Pancreas (tissue), 10 donors: ENCODE measurements at regions not wholly inside any gene's neighbourhood (a gene's known extent, or its start where the extent isn't known, plus 50 kb on each side); places are given as distances from the start of the nearest gene placed in this dataset.
"Not testable (repeated sequence)": the region's sequence is repeated elsewhere in the genome, so short reads cannot be mapped to it uniquely, and the experiment has no call there.

Experiments
- ATAC-seq, 4 donors: fragments of 200-7000 bp; cut with Tn5 transposase; one replicate each; pipeline versions ENCODE4 v1.8.0 to v1.9.1; 2020; ENCODE audit warnings: mild to moderate bottlenecking in 4 of 4, moderate library complexity in 4 of 4
- DNase-seq, 6 donors: peaks; one replicate each; pipeline ENCODE4 v3.0.0-alpha.2; 2020
- FAIRE-seq: peaks from 2 replicates; lab custom pipeline; 2012; peaks lifted over from hg19 to GRCh38; lab: Jason Lieb, UNC
- H3K27ac ChIP-seq, 4 donors: fragments of 200-600 bp; sonication (generic); 1 replicate in 3 of 4; 2 replicates in 1 of 4; pipeline versions ENCODE4 v1.5.0 to v1.8.0; 2020
- H3K27me3 ChIP-seq, 4 donors: fragments of 200-600 bp; one replicate each; pipeline ENCODE4 v1.8.0; 2021
- H3K36me3 ChIP-seq, 3 donors: fragments of 200-600 bp; sonication (generic) in 1 of 3; one replicate each; pipeline versions ENCODE4 v1.5.0 to v1.8.0; 2020 to 2021
- H3K4me1 ChIP-seq, 3 donors: fragments of 200-600 bp; one replicate each; pipeline ENCODE4 v1.8.0; 2021
- H3K4me3 ChIP-seq, 4 donors: fragments of 200-600 bp; sonication (generic) in 2 of 4; one replicate each; pipeline versions ENCODE4 v1.5.0 to v1.8.0; 2020 to 2021
- H3K9me3 ChIP-seq, 4 donors: fragments of 200-600 bp; one replicate each; pipeline ENCODE4 v1.8.0; 2021
- CTCF ChIP-seq, 4 donors: fragments of 200-600 bp; sonication (generic) in 3 of 4; IDR thresholded peaks; one replicate each; pipeline versions ENCODE4 v1.5.0 to v1.8.0; 2021; ENCODE audit warnings: antibody characterized with exemption in 4 of 4
- WGBS, 2 donors: extraction: QIAGEN DNeasy Blood & Tissue Kit; methylation state at CpG; one replicate each; pipeline ENCODE4 v1.1.7; 2013; 5-methylcytosine and 5-hydroxymethylcytosine counted together
- intact Hi-C, 3 donors: fragments of 100-400 bp; cut with DNase I; formaldehyde crosslinking; loops; one replicate each; pipeline versions ENCODE4 v1.11.1 to v1.14.2; 2022
- donor health status: healthy with polysubstance abuse.
- donor health status: DM: no; HTN: no; CAD: no; lungs with moderate emphysema.
- donor health status: DM: no; HTN: no; CAD: no.
- donor health status: control.
- donor health status: control.
- donor health status: Bipolar disorder and iron deficiency.
- donor health status: DM: yes; HTN: yes; CAD: no.
- donor health status: DM: no; HTN: no; CAD: no.
- donor health status: DM: no; HTN: no; CAD: no.
- donor health status: DM: yes; HTN: yes; CAD: no.

DNA sequence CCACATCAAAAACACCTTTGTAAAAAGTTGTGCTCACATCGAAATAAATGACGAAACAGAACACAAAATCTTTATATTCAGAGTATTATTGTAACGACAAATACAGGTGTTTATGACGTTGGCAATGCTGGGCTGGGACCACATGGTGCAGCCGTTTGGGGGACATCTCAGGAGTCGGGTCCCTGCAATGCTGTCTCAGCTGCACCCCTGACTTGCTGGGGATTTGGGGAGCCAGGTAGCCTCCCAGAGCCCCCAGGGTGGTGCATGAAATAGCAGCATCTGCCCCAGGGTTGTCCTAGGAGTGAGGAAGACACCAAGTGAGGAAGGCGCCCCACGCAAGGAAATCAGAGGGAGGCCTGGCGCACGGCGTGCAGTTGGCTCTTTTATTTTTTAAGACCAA lies 1526.8 kb downstream of the BRD1 start:
- H3K9me3 ChIP-seq: no peaks in the 10 kb centered on the region
- intact Hi-C loops: no loop called here
- FAIRE-seq (no peak), DNase-seq (no peak), ATAC-seq (no peak)
- 67 to 79% methylated on average over 11 of the region's 11 CpGs for WGBS, 2 donors
- H3K4me1 ChIP-seq: no peaks in the 10 kb centered on the region
- no peak for TF ChIP-seq CTCF (IDR thresholded peaks at IDR 0.05)
- H3K36me3 ChIP-seq: no peaks in the 10 kb centered on the region
- no peaks in the 10 kb centered on the region for H3K27me3 ChIP-seq
- no peak overlapping the region for H3K4me3 ChIP-seq
- H3K27ac ChIP-seq: no peak overlapping the region

DNA sequence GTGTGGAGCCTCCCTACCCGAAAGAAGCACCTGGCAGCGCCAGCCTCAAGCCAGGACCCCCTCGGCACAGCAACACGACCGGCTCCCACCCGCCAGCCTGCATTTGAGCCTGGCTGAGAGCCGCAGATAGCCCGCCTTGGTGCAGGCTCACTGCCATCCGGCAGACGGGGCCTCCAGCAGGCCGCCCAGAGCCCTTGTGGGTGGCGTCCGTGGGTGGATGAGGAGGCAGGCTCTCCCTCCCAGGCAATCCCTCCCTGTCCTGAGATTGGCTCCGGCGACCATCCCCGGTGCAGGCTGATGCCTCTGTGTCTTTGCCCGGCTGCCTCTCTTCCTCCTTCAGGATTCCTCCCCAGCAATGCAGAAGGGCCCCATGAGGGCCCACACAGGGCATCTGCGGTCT lies 1527.9 kb downstream of the BRD1 start:
- Histone ChIP-seq H3K4me1 (no peaks in the 10 kb centered on the region), H3K9me3 (no peaks in the 10 kb centered on the region), H3K4me3 (no peak overlapping the region), H3K27me3 (no peaks in the 10 kb centered on the region), H3K36me3 (no peaks in the 10 kb centered on the region), H3K27ac (no peak overlapping the region)
- FAIRE-seq (no peak), DNase-seq (no peak), ATAC-seq (no peak)
- intact Hi-C loops: no loop called here
- 63 to 73% methylated on average over 18 of the region's 18 CpGs for WGBS, 2 donors
- no peak for TF ChIP-seq CTCF (IDR thresholded peaks at IDR 0.05)

GRCh38 chr22:48299124-48299523 lies 1528.5 kb downstream of the BRD1 start:
- ATAC-seq (no peak), FAIRE-seq (no peak), DNase-seq (no peak)
- H3K27ac ChIP-seq: no peak overlapping the region
- intact Hi-C loops: no loop called here
- H3K4me3 ChIP-seq: no peak overlapping the region
- no peaks in the 10 kb centered on the region for H3K4me1 ChIP-seq
- H3K36me3 ChIP-seq: no peaks in the 10 kb centered on the region
- H3K27me3 ChIP-seq: no peaks in the 10 kb centered on the region
- no peak for TF ChIP-seq CTCF (IDR thresholded peaks at IDR 0.05)
- no peaks in the 10 kb centered on the region for H3K9me3 ChIP-seq
- 69 to 72% methylated on average over 8 of the region's 8 CpGs for WGBS, 2 donors

- Histone ChIP-seq H3K9me3 (no peaks in the 10 kb centered on the region), H3K36me3 (no peaks in the 10 kb centered on the region), H3K27ac (no peak overlapping the region), H3K4me3 (no peak overlapping the region), H3K4me1 (no peaks in the 10 kb centered on the region), H3K27me3 (no peaks in the 10 kb centered on the region)
- ATAC-seq (no peak), FAIRE-seq (no peak), DNase-seq (no peak)
- intact Hi-C loops: no loop called here
- WGBS, 2 donors: 52 to 61% methylated on average over 7 of the region's 7 CpGs
- TF ChIP-seq CTCF (IDR thresholded peaks at IDR 0.05): no peak
Observed at GRCh38 chr22:48297296-48297695, 1530.4 kb downstream of the BRD1 start.

DNA sequence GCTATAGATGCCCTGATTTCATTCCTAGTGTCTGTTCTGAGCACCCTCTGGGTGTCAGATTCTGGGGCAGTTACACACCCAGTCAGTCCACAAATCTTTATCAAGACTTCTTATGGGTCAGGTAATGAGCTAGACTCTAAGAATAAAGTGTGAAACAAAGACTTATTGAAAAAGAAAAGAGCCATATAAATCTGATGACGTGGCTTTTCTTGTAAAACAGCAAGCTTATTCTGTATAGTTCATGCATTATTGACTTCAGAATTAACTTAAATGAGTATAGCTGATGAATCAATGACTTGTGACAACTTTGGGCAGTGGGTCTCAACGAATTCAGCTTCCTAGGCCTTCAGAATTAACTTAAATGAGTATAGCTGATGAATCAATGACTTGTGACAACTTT lies 1527.5 kb downstream of the TBC1D22A start:
- DNase-seq, intact Hi-C loops, ATAC-seq, H3K9me3 ChIP-seq, H3K4me3 ChIP-seq, H3K27me3 ChIP-seq, H3K36me3 ChIP-seq, H3K4me1 ChIP-seq, FAIRE-seq, H3K27ac ChIP-seq: not testable (repeated sequence)
- WGBS, 2 donors: 35 to 37% methylated on average over 2 of the region's 2 CpGs
